ENCODE measurements at regions not wholly inside any gene's neighbourhood (a gene's known extent, or its start where the extent isn't known, plus 50 kb on each side); places are given as distances from the start of the nearest gene placed in this dataset.

DNA sequence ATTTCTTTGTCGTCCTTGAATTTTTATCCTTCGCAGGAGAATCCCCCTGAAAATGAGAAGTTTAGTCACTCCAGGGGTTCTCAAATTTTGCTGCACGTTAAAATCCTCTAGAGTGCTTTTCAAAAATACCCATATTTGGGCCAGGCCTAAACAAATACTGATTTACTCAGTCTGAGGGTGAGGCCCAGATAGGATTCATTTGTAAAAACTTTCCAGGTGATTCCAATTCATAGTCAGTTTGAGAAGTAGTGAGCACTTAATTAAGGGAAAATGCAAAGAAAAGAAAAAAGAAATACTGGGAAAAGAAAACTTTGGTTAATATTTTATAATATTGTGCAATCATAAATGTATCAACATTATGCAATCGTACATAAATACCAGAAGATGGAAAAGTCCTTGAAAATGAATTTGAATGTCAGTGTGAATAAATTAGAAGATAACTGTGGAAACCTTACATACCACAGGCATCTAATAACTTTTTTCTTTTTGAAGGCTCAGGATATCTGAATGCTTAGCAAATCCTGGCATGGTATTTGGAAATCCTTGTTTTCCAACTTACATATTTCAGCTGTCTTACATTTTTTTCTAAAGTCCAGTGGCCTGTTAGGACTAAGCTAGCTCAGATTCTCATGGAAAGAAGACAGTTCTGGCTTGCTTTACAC is 116.5 kb upstream of the DAPK1 start:
- no peak for TF ChIP-seq CTCF (IDR thresholded peaks at IDR 0.05)
- TF ChIP-seq POLR2A (IDR thresholded peaks at IDR 0.05), result no peak

Measured in heart left ventricle (tissue), 13 donors.